Stimulated activated CD4-positive, alpha-beta T cell treated with anti-CD3 and anti-CD28 coated beads, Interleukin-4, amount 100 ng/mL, for 24 hours (primary cell): ENCODE measurements at regions not wholly inside any gene's neighbourhood (a gene's known extent, or its start where the extent isn't known, plus 50 kb on each side); places are given as distances from the start of the nearest gene placed in this dataset.
"Not testable (repeated sequence)": the region's sequence is repeated elsewhere in the genome, so short reads cannot be mapped to it uniquely, and the experiment has no call there.

Experiments
- DNase-seq: peaks from one replicate; pipeline ENCODE4 v3.0.0-alpha.2; 2020

- no peak for DNase-seq
Observed at GRCh38 chr11:90585491-90585890, 362.6 kb upstream of the CHORDC1 start.

GRCh38 chr11:90582999-90583398 lies 360.1 kb upstream of the CHORDC1 start:
- not testable (repeated sequence) for DNase-seq

- DNase-seq, result no peak
Observed at GRCh38 chr11:90564531-90564930, 341.7 kb upstream of the CHORDC1 start.

- DNase-seq, result no peak
Observed at GRCh38 chr11:90558328-90558865, 335.5 kb upstream of the CHORDC1 start.

- DNase-seq, result no peak
Observed at GRCh38 chr11:90556606-90557005, 333.8 kb upstream of the CHORDC1 start.

- no peak for DNase-seq
Observed at GRCh38 chr11:90556026-90556425, 333.2 kb upstream of the CHORDC1 start.

- no peak for DNase-seq
Observed at GRCh38 chr11:90555477-90555876, 332.6 kb upstream of the CHORDC1 start.

- no peak for DNase-seq
Observed at GRCh38 chr11:90542092-90542491, 319.2 kb upstream of the CHORDC1 start.

- no peak for DNase-seq
Observed at GRCh38 chr11:90536301-90536700, 313.5 kb upstream of the CHORDC1 start.

- no peak for DNase-seq
Observed at GRCh38 chr11:90532125-90532524, 309.3 kb upstream of the CHORDC1 start.

GRCh38 chr11:90531001-90531400 lies 308.2 kb upstream of the CHORDC1 start:
- DNase-seq, result no peak

GRCh38 chr11:90525962-90526361 lies 303.1 kb upstream of the CHORDC1 start:
- DNase-seq, result no peak

GRCh38 chr11:90512846-90513245 lies 290.0 kb upstream of the CHORDC1 start:
- DNase-seq, result no peak

GRCh38 chr11:90510839-90511238 lies 288.0 kb upstream of the CHORDC1 start:
- DNase-seq, result no peak

- no peak for DNase-seq
Observed at GRCh38 chr11:90500922-90501568, 278.2 kb upstream of the CHORDC1 start.

GRCh38 chr11:90496722-90497121 lies 273.9 kb upstream of the CHORDC1 start:
- DNase-seq, result no peak

- DNase-seq, result no peak
Observed at GRCh38 chr11:90493379-90493778, 270.5 kb upstream of the CHORDC1 start.

GRCh38 chr11:90491466-90491865 lies 268.6 kb upstream of the CHORDC1 start:
- DNase-seq, result no peak

GRCh38 chr11:90476442-90477007 lies 253.7 kb upstream of the CHORDC1 start:
- DNase-seq, result peak; percentile 7

GRCh38 chr11:90468923-90469322 lies 246.1 kb upstream of the CHORDC1 start:
- DNase-seq, result no peak

GRCh38 chr11:90465553-90465952 lies 242.7 kb upstream of the CHORDC1 start:
- no peak for DNase-seq

- not testable (repeated sequence) for DNase-seq
Observed at GRCh38 chr11:90455347-90455920, 232.6 kb upstream of the CHORDC1 start.

- no peak for DNase-seq
Observed at GRCh38 chr11:90453525-90453924, 230.7 kb upstream of the CHORDC1 start.

- DNase-seq, result no peak
Observed at GRCh38 chr11:90449606-90450005, 226.8 kb upstream of the CHORDC1 start.
